ENCODE measurements at regions not wholly inside any gene's neighbourhood (a gene's known extent, or its start where the extent isn't known, plus 50 kb on each side); places are given as distances from the start of the nearest gene placed in this dataset.

- no peak for TF ChIP-seq CTCF (IDR thresholded peaks at IDR 0.05)
- TF ChIP-seq POLR2AphosphoS5 (IDR thresholded peaks at IDR 0.05), result no peak
- no peak for TF ChIP-seq POLR2A (IDR thresholded peaks at IDR 0.05)
- TF ChIP-seq EP300 (IDR thresholded peaks at IDR 0.05; ENCODE audit: low read depth), result no peak
These were observed 135.9 kb upstream of the EEPD1 start for GRCh38 chr7:36017111-36017510.
